Lung (tissue), 11 donors: ENCODE measurements at regions not wholly inside any gene's neighbourhood (a gene's known extent, or its start where the extent isn't known, plus 50 kb on each side); places are given as distances from the start of the nearest gene placed in this dataset.

Experiments
- ATAC-seq: fragments of 200-7000 bp; cut with Tn5 transposase; one replicate; pipeline ENCODE4 v1.9.1; 2020; ENCODE audit warnings: moderate number of reproducible peaks; ENCODE audit not compliant: insufficient read depth, low FRiP score
- DNase-seq, 3 donors: peaks; one replicate each; pipeline ENCODE4 v3.0.0-alpha.2; 2013 to 2017
- H3K27ac ChIP-seq, 2 donors: one replicate each; pipeline ENCODE4 v1.5.1; 2013; ENCODE audit warnings: mild to moderate bottlenecking in 2 of 2, moderate library complexity in 2 of 2, control low read depth in 1 of 2, inconsistent platforms in 1 of 2, low read depth in 1 of 2, low read length in 1 of 2
- H3K27me3 ChIP-seq, 3 donors: one replicate each; pipeline ENCODE4 v1.5.1; 2013; ENCODE audit warnings: low read length in 2 of 3; ENCODE audit not compliant: control insufficient read depth in 3 of 3, insufficient read depth in 3 of 3
- H3K36me3 ChIP-seq, 4 donors: one replicate each; pipeline ENCODE4 v1.5.1; 2013; ENCODE audit warnings: low read length in 4 of 4, mild to moderate bottlenecking in 1 of 4, moderate library complexity in 1 of 4; ENCODE audit not compliant: control insufficient read depth in 4 of 4, insufficient read depth in 4 of 4
- H3K4me1 ChIP-seq, 5 donors: one replicate each; pipeline ENCODE4 v1.5.1; 2013; ENCODE audit warnings: low read length in 5 of 5, mild to moderate bottlenecking in 2 of 5, moderate library complexity in 1 of 5; ENCODE audit not compliant: control insufficient read depth in 5 of 5, insufficient read depth in 5 of 5
- H3K4me3 ChIP-seq: one replicate; pipeline ENCODE4 v1.5.1; 2013; ENCODE audit warnings: mild to moderate bottlenecking, control low read depth, moderate library complexity
- H3K9ac ChIP-seq, 2 donors: one replicate each; pipeline ENCODE4 v1.5.1; 2013; ENCODE audit warnings: low read length in 2 of 2, control low read depth in 1 of 2; ENCODE audit not compliant: insufficient read depth in 1 of 2
- H3K9me3 ChIP-seq, 4 donors: one replicate each; pipeline ENCODE4 v1.5.1; 2013; ENCODE audit warnings: low read length in 3 of 4, mild to moderate bottlenecking in 1 of 4, moderate library complexity in 1 of 4; ENCODE audit not compliant: control insufficient read depth in 4 of 4, insufficient read depth in 3 of 4
- WGBS, 2 donors: extraction: QIAGEN DNeasy Blood & Tissue Kit; methylation state at CpG; one replicate each; pipeline ENCODE4 v1.1.7; 2013; 5-methylcytosine and 5-hydroxymethylcytosine counted together
- TF ChIP-seq, protein P1 (sequence below): IDR thresholded peaks from 2 replicates; pipeline ENCODE4 v1.5.1; 2012; ENCODE audit warnings: mild to moderate bottlenecking; ENCODE audit errors: control extremely low read depth, extremely low read depth
- donor health status: control.
- donor health status: control.
- donor health status: Bipolar disorder and iron deficiency.
- donor health status: healthy.
- donor health status: DM: yes; HTN: yes; CAD: no.

DNA sequence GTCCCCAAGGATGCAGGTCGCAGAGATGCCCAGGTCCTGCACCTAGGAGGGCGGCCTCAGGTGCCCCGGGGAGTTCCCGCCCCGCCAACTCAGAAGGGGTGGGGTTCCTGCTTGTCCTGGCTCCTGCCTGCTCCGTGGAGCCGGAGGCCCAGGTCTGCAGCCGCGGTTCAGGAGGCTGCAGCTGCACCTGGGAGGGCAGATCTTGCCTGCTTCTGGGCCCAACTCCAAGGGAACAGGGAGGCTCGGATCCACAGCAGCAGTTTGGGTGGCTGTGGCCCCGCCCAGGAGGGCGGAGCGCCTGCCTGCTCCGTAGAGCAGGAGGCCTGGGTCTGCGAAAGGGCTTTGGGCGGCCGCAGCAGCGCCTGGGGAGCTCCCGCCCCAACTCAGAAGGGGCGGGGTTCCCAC, 108.2 kb upstream of the EGR2 start:
- DNase-seq (peak in 1 of 3 donors; percentile 14), ATAC-seq (peak; percentile 34)
- peaks cover 0 to 4% (median 0%) of the 10 kb centered on the region in 3 donors for H3K27me3 ChIP-seq
- TF ChIP-seq, protein P1, sequence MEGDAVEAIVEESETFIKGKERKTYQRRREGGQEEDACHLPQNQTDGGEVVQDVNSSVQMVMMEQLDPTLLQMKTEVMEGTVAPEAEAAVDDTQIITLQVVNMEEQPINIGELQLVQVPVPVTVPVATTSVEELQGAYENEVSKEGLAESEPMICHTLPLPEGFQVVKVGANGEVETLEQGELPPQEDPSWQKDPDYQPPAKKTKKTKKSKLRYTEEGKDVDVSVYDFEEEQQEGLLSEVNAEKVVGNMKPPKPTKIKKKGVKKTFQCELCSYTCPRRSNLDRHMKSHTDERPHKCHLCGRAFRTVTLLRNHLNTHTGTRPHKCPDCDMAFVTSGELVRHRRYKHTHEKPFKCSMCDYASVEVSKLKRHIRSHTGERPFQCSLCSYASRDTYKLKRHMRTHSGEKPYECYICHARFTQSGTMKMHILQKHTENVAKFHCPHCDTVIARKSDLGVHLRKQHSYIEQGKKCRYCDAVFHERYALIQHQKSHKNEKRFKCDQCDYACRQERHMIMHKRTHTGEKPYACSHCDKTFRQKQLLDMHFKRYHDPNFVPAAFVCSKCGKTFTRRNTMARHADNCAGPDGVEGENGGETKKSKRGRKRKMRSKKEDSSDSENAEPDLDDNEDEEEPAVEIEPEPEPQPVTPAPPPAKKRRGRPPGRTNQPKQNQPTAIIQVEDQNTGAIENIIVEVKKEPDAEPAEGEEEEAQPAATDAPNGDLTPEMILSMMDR: no peak
- H3K9me3 ChIP-seq: no peaks in the 10 kb centered on the region
- H3K4me3 ChIP-seq: no peak overlapping the region
- H3K27ac ChIP-seq: no peak overlapping the region
- H3K36me3 ChIP-seq: no peaks in the 10 kb centered on the region
- no peak overlapping the region for H3K9ac ChIP-seq
- WGBS, 2 donors: 78 to 80% methylated on average over 20 of the region's 20 CpGs
- H3K4me1 ChIP-seq: no peaks in the 10 kb centered on the region

GRCh38 chr10:62919776-62920175, 103.6 kb upstream of the EGR2 start:
- Histone ChIP-seq H3K9ac (no peak overlapping the region), H3K9me3 (no peaks in the 10 kb centered on the region), H3K36me3 (no peaks in the 10 kb centered on the region), H3K27ac (no peak overlapping the region), H3K27me3 (peaks cover 0 to 4% (median 0%) of the 10 kb centered on the region in 3 donors), H3K4me3 (no peak overlapping the region), H3K4me1 (no peaks in the 10 kb centered on the region)
- DNase-seq (no peak), ATAC-seq (no peak)
- 87 to 95% methylated on average over 3 of the region's 3 CpGs for WGBS, 2 donors
- TF ChIP-seq, protein P1: no peak

DNA sequence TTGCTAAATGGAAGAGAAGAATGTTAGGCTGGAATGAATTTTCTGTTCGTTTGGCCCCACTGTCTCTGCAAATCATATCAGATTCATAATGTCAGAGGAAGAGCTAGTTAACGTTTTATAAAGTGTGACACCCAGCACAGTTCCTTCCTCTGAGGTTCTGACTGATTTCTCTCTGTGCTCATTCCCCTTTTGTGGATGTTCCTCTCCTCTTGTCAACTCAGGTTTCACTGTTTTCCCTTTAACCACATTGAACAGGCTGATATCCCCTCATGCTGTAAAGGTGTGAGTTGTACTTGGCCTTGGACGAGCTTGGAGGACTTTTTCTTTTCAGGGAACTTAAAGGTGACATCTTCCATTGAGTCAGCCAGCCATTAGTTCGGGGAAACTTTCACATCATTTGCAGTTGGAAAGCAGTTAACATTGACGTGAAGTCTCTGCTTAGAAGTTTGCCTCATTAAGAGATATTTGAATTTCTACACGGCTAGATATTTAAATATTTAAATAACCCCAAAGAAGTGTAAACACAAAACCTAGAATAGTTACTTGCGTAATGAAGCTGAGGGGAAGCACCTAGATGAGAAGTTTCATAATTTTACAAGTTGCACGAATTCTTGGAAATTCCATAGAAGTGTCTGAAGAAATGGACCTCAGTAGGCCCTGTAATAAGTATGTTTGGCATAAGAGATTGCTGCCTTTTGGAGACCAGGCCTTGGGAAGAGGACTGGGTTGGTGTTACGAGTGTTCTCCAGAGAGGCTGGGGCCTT, 101.5 kb upstream of the EGR2 start:
- Histone ChIP-seq H3K27ac (no peak overlapping the region), H3K4me1 (no peaks in the 10 kb centered on the region), H3K9ac (no peak overlapping the region), H3K36me3 (no peaks in the 10 kb centered on the region), H3K9me3 (no peaks in the 10 kb centered on the region), H3K4me3 (no peak overlapping the region), H3K27me3 (no peaks in the 10 kb centered on the region)
- DNase-seq: no peak
- no peak for ATAC-seq
- TF ChIP-seq, protein P1: no peak
- 49 to 63% methylated on average over 9 of the region's 9 CpGs for WGBS, 2 donors
